H1 (cell line): ENCODE measurements at regions not wholly inside any gene's neighbourhood (a gene's known extent, or its start where the extent isn't known, plus 50 kb on each side); places are given as distances from the start of the nearest gene placed in this dataset.

Experiments
- CEBPB ChIP-seq: IDR thresholded peaks from 2 replicates; pipeline ENCODE4 v1.6.1; 2012; ENCODE audit warnings: low read depth, low read length
- CHD1 ChIP-seq: IDR thresholded peaks from 2 replicates; pipeline ENCODE4 v1.6.1; 2012; ENCODE audit warnings: low read depth, low read length, improper control_type of control experiment
- KDM5A ChIP-seq: fragments of 200-600 bp; IDR thresholded peaks from 2 replicates; pipeline ENCODE4 v1.7.1; 2012; ENCODE audit warnings: mild to moderate bottlenecking, low read length, inconsistent platforms, mixed read lengths
- SIX5 ChIP-seq: IDR thresholded peaks from 2 replicates; pipeline ENCODE4 v1.6.1; 2011; ENCODE audit warnings: mild to moderate bottlenecking, low read depth, low read length
- SP2 ChIP-seq: IDR thresholded peaks from 2 replicates; pipeline ENCODE4 v1.6.1; 2012; ENCODE audit warnings: mild to moderate bottlenecking, low read length, inconsistent platforms
- SUZ12 ChIP-seq: fragments of 200-600 bp; sonication (generic); IDR thresholded peaks from 2 replicates; pipeline ENCODE4 v1.6.1; 2012; ENCODE audit warnings: mild to moderate bottlenecking, inconsistent platforms, low read length, moderate library complexity, mixed read lengths

GRCh38 chr10:65355141-65355680 lies 1570.6 kb upstream of the LRRTM3 start (continued):
- TF ChIP-seq CHD1 (no peak), SUZ12 (no peak), SIX5 (no peak), KDM5A (no peak), SP2 (no peak), CEBPB (no peak)
